ENCODE measurements at regions not wholly inside any gene's neighbourhood (a gene's known extent, or its start where the extent isn't known, plus 50 kb on each side); places are given as distances from the start of the nearest gene placed in this dataset.
"Not testable (repeated sequence)": the region's sequence is repeated elsewhere in the genome, so short reads cannot be mapped to it uniquely, and the experiment has no call there.

- no peaks in the 10 kb centered on the region for H3K27me3 ChIP-seq
Measured at GRCh38 chr5:1985781-1986180, 103.1 kb upstream of the IRX4 start.

GRCh38 chr5:1983919-1984695 lies 101.4 kb upstream of the IRX4 start:
- ATAC-seq (no peak), DNase-seq (no peak)
- Histone ChIP-seq H3K27me3 (no peaks in the 10 kb centered on the region), H3K9me3 (no peaks in the 10 kb centered on the region), H3K4me3 (no peak overlapping the region), H3K27ac (no peak overlapping the region), H3K36me3 (no peaks in the 10 kb centered on the region), H3K4me1 (no peaks in the 10 kb centered on the region)
- intact Hi-C loops (cut with DNase I), result no loop called here
- no peak for TF ChIP-seq CTCF (IDR thresholded peaks at IDR 0.05)

More at GRCh38 chr5:1985781-1986180, 103.1 kb upstream of the IRX4 start:
- intact Hi-C loops (cut with DNase I), result no loop called here
- no peak for DNase-seq
- H3K36me3 ChIP-seq, result no peaks in the 10 kb centered on the region
- no peak for TF ChIP-seq CTCF (IDR thresholded peaks at IDR 0.05)
- H3K4me3 ChIP-seq, result no peak overlapping the region
- H3K27ac ChIP-seq, result no peak overlapping the region
- no peaks in the 10 kb centered on the region for H3K9me3 ChIP-seq
- ATAC-seq, result no peak
- no peaks in the 10 kb centered on the region for H3K4me1 ChIP-seq

- ATAC-seq (no peak), DNase-seq (no peak)
- H3K36me3 ChIP-seq, result no peaks in the 10 kb centered on the region
- no peaks in the 10 kb centered on the region for H3K27me3 ChIP-seq
- no peaks in the 10 kb centered on the region for H3K9me3 ChIP-seq
- intact Hi-C loops (cut with DNase I), result no loop called here
- H3K4me1 ChIP-seq, result no peaks in the 10 kb centered on the region
- no peak overlapping the region for H3K27ac ChIP-seq
- H3K4me3 ChIP-seq, result no peak overlapping the region
- no peak for TF ChIP-seq CTCF (IDR thresholded peaks at IDR 0.05)
Measured at GRCh38 chr5:1983401-1983800, 100.7 kb upstream of the IRX4 start.

GRCh38 chr5:1982561-1982960 lies 99.8 kb upstream of the IRX4 start:
- H3K4me3 ChIP-seq; H3K27me3 ChIP-seq; H3K4me1 ChIP-seq; ATAC-seq; H3K9me3 ChIP-seq; DNase-seq; H3K27ac ChIP-seq; H3K36me3 ChIP-seq; intact Hi-C loops (cut with DNase I): not testable (repeated sequence)

GRCh38 chr5:1975898-1976765 lies 93.4 kb upstream of the IRX4 start:
- H3K27ac ChIP-seq, result no peak overlapping the region
- no peaks in the 10 kb centered on the region for H3K27me3 ChIP-seq
- DNase-seq (no peak), ATAC-seq (no peak)
- H3K4me3 ChIP-seq, result no peak overlapping the region
- H3K9me3 ChIP-seq, result no peaks in the 10 kb centered on the region
- intact Hi-C loops (cut with DNase I), result no loop called here
- no peaks in the 10 kb centered on the region for H3K36me3 ChIP-seq
- H3K4me1 ChIP-seq, result no peaks in the 10 kb centered on the region
- TF ChIP-seq CTCF (IDR thresholded peaks at IDR 0.05), result peak; percentile 15

GRCh38 chr5:1975406-1975715 lies 92.6 kb upstream of the IRX4 start:
- Histone ChIP-seq H3K27ac (no peak overlapping the region), H3K27me3 (no peaks in the 10 kb centered on the region), H3K4me3 (no peak overlapping the region), H3K36me3 (no peaks in the 10 kb centered on the region), H3K4me1 (no peaks in the 10 kb centered on the region), H3K9me3 (no peaks in the 10 kb centered on the region)
- DNase-seq, result no peak
- no peak for ATAC-seq
- no peak for TF ChIP-seq CTCF (IDR thresholded peaks at IDR 0.05)
- intact Hi-C loops (cut with DNase I), result no loop called here

All from upper lobe of right lung (tissue), 1 donor.